PFSK-1 (cell line): ENCODE measurements at regions not wholly inside any gene's neighbourhood (a gene's known extent, or its start where the extent isn't known, plus 50 kb on each side); places are given as distances from the start of the nearest gene placed in this dataset.

Experiments used
- POLR2AphosphoS5 ChIP-seq: IDR thresholded peaks from 2 replicates; pipeline ENCODE4 v1.6.1; 2012; ENCODE audit warnings: low read depth, mild to moderate bottlenecking, control low read depth, low read length, moderate library complexity
- TAF1 ChIP-seq: IDR thresholded peaks from 2 replicates; pipeline ENCODE4 v1.6.1; 2012; ENCODE audit warnings: low read length, control low read depth, borderline replicate concordance; ENCODE audit not compliant: insufficient read depth
- TF ChIP-seq, protein P1 (sequence below), 2 experiments: IDR thresholded peaks; 2 replicates each; pipeline versions ENCODE4 v1.6.1 to v1.8.0; 2011 to 2012; ENCODE audit warnings: low read depth in 2 of 2, low read length in 2 of 2, control low read depth in 1 of 2, inconsistent platforms in 1 of 2, mild to moderate bottlenecking in 1 of 2, moderate library complexity in 1 of 2; ENCODE audit not compliant: insufficient read depth in 1 of 2

DNA sequence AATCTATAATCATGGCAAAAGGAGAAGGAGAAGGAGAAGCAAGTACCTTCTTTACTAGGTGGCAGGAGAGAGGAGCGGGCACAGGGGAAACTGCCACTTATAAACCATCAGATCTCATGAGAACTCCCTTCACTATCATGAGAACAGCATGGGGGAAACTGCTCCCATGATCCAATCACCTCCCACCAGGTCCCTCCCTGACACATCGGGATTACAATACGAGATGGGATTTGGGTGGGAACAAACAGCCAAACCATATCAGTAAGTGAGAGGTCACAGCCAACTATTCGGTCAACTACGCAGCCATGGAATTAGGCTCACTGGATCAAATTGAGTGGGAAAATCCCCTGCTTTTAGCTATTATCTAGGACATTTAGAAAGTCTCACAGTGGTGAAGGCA lies 54.2 kb upstream of the STEAP1B start:
- TF ChIP-seq POLR2AphosphoS5 (no peak), TAF1 (no peak)
- TF ChIP-seq, protein P1, sequence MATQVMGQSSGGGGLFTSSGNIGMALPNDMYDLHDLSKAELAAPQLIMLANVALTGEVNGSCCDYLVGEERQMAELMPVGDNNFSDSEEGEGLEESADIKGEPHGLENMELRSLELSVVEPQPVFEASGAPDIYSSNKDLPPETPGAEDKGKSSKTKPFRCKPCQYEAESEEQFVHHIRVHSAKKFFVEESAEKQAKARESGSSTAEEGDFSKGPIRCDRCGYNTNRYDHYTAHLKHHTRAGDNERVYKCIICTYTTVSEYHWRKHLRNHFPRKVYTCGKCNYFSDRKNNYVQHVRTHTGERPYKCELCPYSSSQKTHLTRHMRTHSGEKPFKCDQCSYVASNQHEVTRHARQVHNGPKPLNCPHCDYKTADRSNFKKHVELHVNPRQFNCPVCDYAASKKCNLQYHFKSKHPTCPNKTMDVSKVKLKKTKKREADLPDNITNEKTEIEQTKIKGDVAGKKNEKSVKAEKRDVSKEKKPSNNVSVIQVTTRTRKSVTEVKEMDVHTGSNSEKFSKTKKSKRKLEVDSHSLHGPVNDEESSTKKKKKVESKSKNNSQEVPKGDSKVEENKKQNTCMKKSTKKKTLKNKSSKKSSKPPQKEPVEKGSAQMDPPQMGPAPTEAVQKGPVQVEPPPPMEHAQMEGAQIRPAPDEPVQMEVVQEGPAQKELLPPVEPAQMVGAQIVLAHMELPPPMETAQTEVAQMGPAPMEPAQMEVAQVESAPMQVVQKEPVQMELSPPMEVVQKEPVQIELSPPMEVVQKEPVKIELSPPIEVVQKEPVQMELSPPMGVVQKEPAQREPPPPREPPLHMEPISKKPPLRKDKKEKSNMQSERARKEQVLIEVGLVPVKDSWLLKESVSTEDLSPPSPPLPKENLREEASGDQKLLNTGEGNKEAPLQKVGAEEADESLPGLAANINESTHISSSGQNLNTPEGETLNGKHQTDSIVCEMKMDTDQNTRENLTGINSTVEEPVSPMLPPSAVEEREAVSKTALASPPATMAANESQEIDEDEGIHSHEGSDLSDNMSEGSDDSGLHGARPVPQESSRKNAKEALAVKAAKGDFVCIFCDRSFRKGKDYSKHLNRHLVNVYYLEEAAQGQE (IDR thresholded peaks at IDR 0.05; ENCODE audit: insufficient read depth in 1 of 2, low read depth in 2 of 2, low read length in 2 of 2): no peak
